ENCODE measurements at regions not wholly inside any gene's neighbourhood (a gene's known extent, or its start where the extent isn't known, plus 50 kb on each side); places are given as distances from the start of the nearest gene placed in this dataset.

- TF ChIP-seq GATA2 (IDR thresholded peaks at IDR 0.05; ENCODE audit: low read depth, low read length), result no peak
- no peak for TF ChIP-seq GATA3 (IDR thresholded peaks at IDR 0.05; ENCODE audit: low read depth, low read length)
Observed at GRCh38 chr15:38042211-38042610, 107.8 kb downstream of the TMCO5A start.
